Fibroblast of pulmonary artery (primary cell): ENCODE measurements at regions not wholly inside any gene's neighbourhood (a gene's known extent, or its start where the extent isn't known, plus 50 kb on each side); places are given as distances from the start of the nearest gene placed in this dataset.
A peak's percentile ranks its signal among the peaks of the same experiment; 100 is the strongest.

Experiments used
- DNase-seq: peaks from one replicate; pipeline ENCODE4 v3.0.0-alpha.2; 2010; ENCODE audit warnings: low read depth
- H3K4me3 ChIP-seq: replicated peaks from 2 replicates; pipeline ENCODE4 v1.5.1; 2011; ENCODE audit warnings: low read depth, mild to moderate bottlenecking, control low read depth, low read length, moderate library complexity
- CTCF ChIP-seq: IDR thresholded peaks from 2 replicates; pipeline ENCODE4 v1.5.1; 2011; ENCODE audit warnings: mild to moderate bottlenecking, control low read depth, low read length, inconsistent platforms; ENCODE audit errors: missing control alignments

GRCh38 chr10:21034241-21034640, 137.1 kb upstream of the NEBL start:
- TF ChIP-seq CTCF = no peak
- H3K4me3 ChIP-seq = no peak overlapping the region
- DNase-seq = no peak

GRCh38 chr10:21032587-21033319, 135.6 kb upstream of the NEBL start:
- H3K4me3 ChIP-seq = no peak overlapping the region
- DNase-seq = no peak
- TF ChIP-seq CTCF = no peak

- DNase-seq = peak; percentile 21
- no peak overlapping the region for H3K4me3 ChIP-seq
- TF ChIP-seq CTCF = no peak
Observed at GRCh38 chr10:21031232-21031795, 134.2 kb upstream of the NEBL start.

- DNase-seq = peak; percentile 94
- H3K4me3 ChIP-seq = no peak overlapping the region
- TF ChIP-seq CTCF = no peak
Observed at GRCh38 chr10:21030091-21030490, 133.0 kb upstream of the NEBL start.

GRCh38 chr10:21022821-21023220, 125.7 kb upstream of the NEBL start:
- no peak overlapping the region for H3K4me3 ChIP-seq
- DNase-seq = peak; percentile 87
- TF ChIP-seq CTCF = no peak

GRCh38 chr10:21021843-21022594, 124.9 kb upstream of the NEBL start:
- peak; percentile 25 for TF ChIP-seq CTCF
- H3K4me3 ChIP-seq = no peak overlapping the region
- DNase-seq = peak; percentile 95
